Astrocyte (in vitro differentiated cells and primary cell): ENCODE measurements at regions not wholly inside any gene's neighbourhood (a gene's known extent, or its start where the extent isn't known, plus 50 kb on each side); places are given as distances from the start of the nearest gene placed in this dataset.

Experiments
- EZH2 ChIP-seq: IDR thresholded peaks from 2 replicates; pipeline ENCODE4 v1.6.1; 2012; ENCODE audit warnings: mild to moderate bottlenecking, low read length, inconsistent platforms; ENCODE audit not compliant: insufficient read depth
- TF ChIP-seq, protein P1 (sequence below): IDR thresholded peaks from 2 replicates; pipeline ENCODE4 v1.5.1; 2011; ENCODE audit warnings: low read depth, mild to moderate bottlenecking, inconsistent platforms, low read length, moderate library complexity; ENCODE audit not compliant: insufficient read depth

DNA sequence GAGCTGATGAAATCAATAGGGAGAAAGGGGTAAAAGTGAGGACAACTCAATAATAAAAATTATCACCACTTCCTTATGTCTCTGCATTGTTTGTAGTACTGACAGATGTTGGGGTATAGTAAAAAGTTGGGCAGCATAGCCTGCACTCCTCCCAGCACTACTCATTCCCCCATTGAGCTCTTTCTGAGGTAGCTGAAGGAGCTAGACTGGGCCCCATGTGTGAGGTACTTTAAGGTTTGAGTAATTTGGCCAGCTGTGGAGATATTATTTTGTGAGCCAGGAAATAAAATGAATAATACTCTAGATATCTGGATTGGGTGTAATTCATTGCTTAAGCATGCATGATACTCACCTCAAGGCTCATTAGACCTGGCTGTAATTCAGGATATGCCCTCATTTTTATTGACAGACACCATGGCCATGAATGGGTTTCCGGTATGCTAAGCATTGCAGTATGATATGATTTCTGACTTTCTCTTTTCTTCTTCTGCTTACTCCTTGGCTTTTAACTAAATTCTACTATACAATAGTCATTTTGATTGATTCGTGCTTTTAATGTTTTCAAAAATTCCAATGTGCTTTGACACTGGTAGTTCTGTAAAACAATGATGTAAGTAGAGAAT lies 283.9 kb upstream of the RIMS1 start:
- TF ChIP-seq, protein P1, sequence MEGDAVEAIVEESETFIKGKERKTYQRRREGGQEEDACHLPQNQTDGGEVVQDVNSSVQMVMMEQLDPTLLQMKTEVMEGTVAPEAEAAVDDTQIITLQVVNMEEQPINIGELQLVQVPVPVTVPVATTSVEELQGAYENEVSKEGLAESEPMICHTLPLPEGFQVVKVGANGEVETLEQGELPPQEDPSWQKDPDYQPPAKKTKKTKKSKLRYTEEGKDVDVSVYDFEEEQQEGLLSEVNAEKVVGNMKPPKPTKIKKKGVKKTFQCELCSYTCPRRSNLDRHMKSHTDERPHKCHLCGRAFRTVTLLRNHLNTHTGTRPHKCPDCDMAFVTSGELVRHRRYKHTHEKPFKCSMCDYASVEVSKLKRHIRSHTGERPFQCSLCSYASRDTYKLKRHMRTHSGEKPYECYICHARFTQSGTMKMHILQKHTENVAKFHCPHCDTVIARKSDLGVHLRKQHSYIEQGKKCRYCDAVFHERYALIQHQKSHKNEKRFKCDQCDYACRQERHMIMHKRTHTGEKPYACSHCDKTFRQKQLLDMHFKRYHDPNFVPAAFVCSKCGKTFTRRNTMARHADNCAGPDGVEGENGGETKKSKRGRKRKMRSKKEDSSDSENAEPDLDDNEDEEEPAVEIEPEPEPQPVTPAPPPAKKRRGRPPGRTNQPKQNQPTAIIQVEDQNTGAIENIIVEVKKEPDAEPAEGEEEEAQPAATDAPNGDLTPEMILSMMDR = no peak
- no peak for TF ChIP-seq EZH2
